ENCODE measurements at regions not wholly inside any gene's neighbourhood (a gene's known extent, or its start where the extent isn't known, plus 50 kb on each side); places are given as distances from the start of the nearest gene placed in this dataset.

- no peak for DNase-seq
Measured at GRCh38 chr2:149735237-149735958, 147.8 kb upstream of the MMADHC start.

GRCh38 chr2:149733936-149734685 lies 146.5 kb upstream of the MMADHC start:
- Histone ChIP-seq H2AFZ (ENCODE audit: low read length) (0 out of 2 replicates have a peak overlapping the region, but pooled peaks have one; percentile 5), H3F3A (ENCODE audit: low read length, unreplicated experiment) (peaks cover 6% of the 10 kb centered on the region), H3K36me3 (ENCODE audit: low read depth, low read length) (peaks cover 7% of the 10 kb centered on the region; the same call in 1 of the 2 replicates), H3K9me2 (replicated peaks; ENCODE audit: low read length) (no peaks in the 10 kb centered on the region), H3K4me1 (ENCODE audit: insufficient read depth, low read length) (peaks cover 42% of the 10 kb centered on the region), H4K20me1 (ENCODE audit: low read length) (no peaks in the 10 kb centered on the region), H3K9ac (ENCODE audit: low read length) (peak overlapping the region; percentile 74), H3K4me3 (ENCODE audit: low read length) (no peak overlapping the region), H3K9me3 (ENCODE audit: low read length) (peaks cover 6% of the 10 kb centered on the region; the same call in 1 of the 2 replicates), H3K27ac (ENCODE audit: low read length) (peak overlapping the region; percentile 97), H3K79me2 (ENCODE audit: low read length) (no peaks in the 10 kb centered on the region), H3K27me3 (ENCODE audit: low read length) (no peaks in the 10 kb centered on the region), H3K4me2 (ENCODE audit: low read length) (peak overlapping the region; percentile 49)
- TF ChIP-seq EZH2phosphoT487 (IDR thresholded peaks at IDR 0.05; ENCODE audit: borderline replicate concordance, low read length) (no peak), EZH2 (IDR thresholded peaks at IDR 0.05; ENCODE audit: low read length, unreplicated experiment) (no peak), CTCF (conservative IDR thresholded peaks at IDR 0.05; ENCODE audit: low read depth, low read length) (no peak)
- CTCF ChIA-PET, result interaction anchor here (0.6 kb wide), 1 partner anchor 65 kb away, joined by 4 read pairs; no protein-coding TSS in a partner anchor
- ATAC-seq, result peak; percentile 55
- POLR2A ChIA-PET (ENCODE audit: unreplicated experiment), result interaction anchor here (0.6 kb wide), 1 partner anchor 745 kb away, joined by 3 read pairs; no protein-coding TSS in a partner anchor
- intact Hi-C loops (cut with micrococcal nuclease), result loop anchor here (5.0 to 10.0 kb wide), 2 partner anchors 33 to 751 kb away; partner anchors contain the start of gene RND3
- DNase-seq, result peak; percentile 80
- BruUV-seq (replicated peaks), result no TSS peak

More at GRCh38 chr2:149735237-149735958, 147.8 kb upstream of the MMADHC start:
- Histone ChIP-seq H3K9me3 (ENCODE audit: low read length) (peaks cover 6% of the 10 kb centered on the region; the same call in 1 of the 2 replicates), H3K9ac (ENCODE audit: low read length) (no peak overlapping the region), H4K20me1 (ENCODE audit: low read length) (no peaks in the 10 kb centered on the region), H3K27ac (ENCODE audit: low read length) (0 out of 2 replicates have a peak overlapping the region, but pooled peaks have one; percentile 97), H3K27me3 (ENCODE audit: low read length) (no peaks in the 10 kb centered on the region), H3K4me1 (ENCODE audit: insufficient read depth, low read length) (peaks cover 46% of the 10 kb centered on the region), H3K79me2 (ENCODE audit: low read length) (no peaks in the 10 kb centered on the region), H3K4me2 (ENCODE audit: low read length) (no peak overlapping the region), H3K9me2 (replicated peaks; ENCODE audit: low read length) (no peaks in the 10 kb centered on the region), H2AFZ (ENCODE audit: low read length) (no peak overlapping the region), H3F3A (ENCODE audit: low read length, unreplicated experiment) (peaks cover 6% of the 10 kb centered on the region), H3K36me3 (ENCODE audit: low read depth, low read length) (peaks cover 7% of the 10 kb centered on the region; the same call in 1 of the 2 replicates), H3K4me3 (ENCODE audit: low read length) (no peak overlapping the region)
- no peak for TF ChIP-seq CTCF (conservative IDR thresholded peaks at IDR 0.05; ENCODE audit: low read depth, low read length)
- no peak for TF ChIP-seq EZH2phosphoT487 (IDR thresholded peaks at IDR 0.05; ENCODE audit: borderline replicate concordance, low read length)
- TF ChIP-seq EZH2 (IDR thresholded peaks at IDR 0.05; ENCODE audit: low read length, unreplicated experiment), result no peak
- POLR2A ChIA-PET (ENCODE audit: unreplicated experiment), result no interaction called here
- CTCF ChIA-PET, result no interaction called here
- BruUV-seq (replicated peaks), result no TSS peak
- intact Hi-C loops (cut with micrococcal nuclease), result loop anchor here (10.0 kb wide), 1 partner anchor 749 kb away; the partner anchor contains the start of gene RND3
- ATAC-seq, result no peak

Data from PC-3 (cell line).